ENCODE measurements at regions not wholly inside any gene's neighbourhood (a gene's known extent, or its start where the extent isn't known, plus 50 kb on each side); places are given as distances from the start of the nearest gene placed in this dataset.

DNA sequence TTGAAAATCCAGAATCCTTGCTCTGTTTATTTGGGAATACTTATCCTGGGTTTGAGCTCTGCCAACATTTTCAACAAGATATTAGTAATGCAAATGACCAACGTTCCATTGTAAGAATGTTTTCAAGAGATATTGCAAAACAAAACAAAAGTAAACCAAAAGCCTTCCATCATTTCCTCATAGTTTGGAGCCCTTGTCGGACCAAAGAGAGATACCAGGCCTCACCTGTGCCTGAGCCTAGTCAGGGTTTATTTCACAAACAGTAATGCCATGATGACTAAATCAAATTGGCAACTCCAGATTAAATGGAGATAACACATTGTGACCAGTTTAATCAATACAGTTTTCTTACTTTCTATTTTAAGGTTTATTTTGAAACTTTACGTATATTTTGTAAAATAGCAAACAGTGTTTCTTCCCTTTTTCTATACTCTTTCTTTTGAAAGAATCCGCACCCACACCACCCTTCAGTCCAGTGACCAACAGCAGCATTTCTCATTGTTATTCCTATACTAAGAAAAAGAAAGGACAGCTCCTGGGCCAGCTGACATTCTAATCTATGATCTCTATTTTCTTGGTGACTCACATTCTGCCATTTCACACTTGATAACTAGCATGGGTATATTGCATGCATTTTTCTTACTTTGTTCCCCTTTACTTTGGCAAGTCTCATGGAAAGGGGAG lies 168.5 kb upstream of the MEOX2 start:
- no peak overlapping the region for H3K27ac ChIP-seq (ENCODE audit: insufficient read depth, low read length)
- DNase-seq (ENCODE audit: low read depth in 2 of 2): peak in 1 of 2 donors; percentile 24
- no peak overlapping the region for H2AFZ ChIP-seq (ENCODE audit: low read length)
- H3K4me2 ChIP-seq (ENCODE audit: extremely low read depth, insufficient read depth, low read length): no peak overlapping the region
- H4K20me1 ChIP-seq (ENCODE audit: control insufficient read depth, extremely low read depth, insufficient read depth, low read length): no peaks in the 10 kb centered on the region
- no peak overlapping the region for H3K9ac ChIP-seq (ENCODE audit: insufficient read depth, low read length)
- no peak for TF ChIP-seq EZH2 (IDR thresholded peaks at IDR 0.05; ENCODE audit: low read length, missing control alignments)
- TF ChIP-seq CTCF (conservative IDR thresholded peaks at IDR 0.05 in 1 of 2, IDR thresholded peaks at IDR 0.05 in 1 of 2; ENCODE audit: low read depth in 1 of 2, low read length in 2 of 2): no peak
- no peaks in the 10 kb centered on the region for H3K79me2 ChIP-seq (ENCODE audit: control insufficient read depth, insufficient read depth, low read length)
- no peaks in the 10 kb centered on the region for H3K9me3 ChIP-seq (ENCODE audit: control insufficient read depth, insufficient read depth, low read depth, low read length)
- H3K4me1 ChIP-seq (ENCODE audit: control insufficient read depth, extremely low read depth, insufficient read depth, low read length): no peaks in the 10 kb centered on the region
- no peaks in the 10 kb centered on the region for H3K27me3 ChIP-seq (ENCODE audit: control insufficient read depth, insufficient read depth, low read length)
- no peaks in the 10 kb centered on the region for H3K36me3 ChIP-seq (ENCODE audit: control insufficient read depth, insufficient read depth, low read length)
- no peak overlapping the region for H3K4me3 ChIP-seq (replicated peaks in 1 of 4; ENCODE audit: control extremely low read depth in 1 of 4, insufficient read depth in 1 of 4, low read depth in 3 of 4, low read length in 4 of 4)

DNA sequence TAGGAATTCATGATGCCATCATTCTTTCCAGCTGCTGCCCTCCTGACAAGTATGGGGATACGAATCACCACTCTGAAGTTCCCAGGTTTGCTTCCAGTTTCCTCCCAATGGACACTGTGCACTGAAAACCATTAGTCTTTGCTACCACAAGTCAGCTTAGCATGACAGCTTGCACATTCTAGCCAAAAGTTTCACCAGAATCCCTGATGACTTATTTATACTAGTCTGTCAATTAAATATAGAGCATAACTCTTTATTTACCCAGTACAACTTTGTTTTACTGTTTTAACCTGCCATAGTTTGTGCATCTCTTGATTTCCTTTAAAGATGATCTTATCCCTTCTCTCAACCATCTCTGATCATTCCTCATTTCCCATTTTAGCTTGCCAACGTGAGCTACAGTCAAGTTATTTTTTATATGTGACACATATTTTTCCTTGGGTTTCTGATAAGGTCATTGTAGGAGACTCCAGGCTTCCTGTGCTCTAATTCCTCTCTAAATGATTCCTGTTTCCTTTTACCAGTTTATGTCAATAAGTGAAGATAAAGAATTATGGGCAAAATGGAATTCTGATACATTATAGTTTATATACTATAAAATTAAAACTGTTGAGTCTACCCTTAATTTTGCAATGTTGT lies 167.5 kb upstream of the MEOX2 start:
- Histone ChIP-seq H3K79me2 (ENCODE audit: control insufficient read depth, insufficient read depth, low read length) (no peaks in the 10 kb centered on the region), H3K36me3 (ENCODE audit: control insufficient read depth, insufficient read depth, low read length) (no peaks in the 10 kb centered on the region), H3K9me3 (ENCODE audit: control insufficient read depth, insufficient read depth, low read depth, low read length) (no peaks in the 10 kb centered on the region), H4K20me1 (ENCODE audit: control insufficient read depth, extremely low read depth, insufficient read depth, low read length) (no peaks in the 10 kb centered on the region), H3K4me1 (ENCODE audit: control insufficient read depth, extremely low read depth, insufficient read depth, low read length) (no peaks in the 10 kb centered on the region), H3K4me2 (ENCODE audit: extremely low read depth, insufficient read depth, low read length) (no peak overlapping the region), H2AFZ (ENCODE audit: low read length) (no peak overlapping the region), H3K9ac (ENCODE audit: insufficient read depth, low read length) (no peak overlapping the region), H3K27me3 (ENCODE audit: control insufficient read depth, insufficient read depth, low read length) (no peaks in the 10 kb centered on the region), H3K4me3 (replicated peaks in 1 of 4; ENCODE audit: control extremely low read depth in 1 of 4, insufficient read depth in 1 of 4, low read depth in 3 of 4, low read length in 4 of 4) (no peak overlapping the region), H3K27ac (ENCODE audit: insufficient read depth, low read length) (no peak overlapping the region)
- DNase-seq (ENCODE audit: low read depth in 2 of 2): peak; percentile 28 to 39
- TF ChIP-seq CTCF (conservative IDR thresholded peaks at IDR 0.05 in 1 of 2, IDR thresholded peaks at IDR 0.05 in 1 of 2; ENCODE audit: low read depth in 1 of 2, low read length in 2 of 2): no peak
- no peak for TF ChIP-seq EZH2 (IDR thresholded peaks at IDR 0.05; ENCODE audit: low read length, missing control alignments)

GRCh38 chr7:15851201-15851600 lies 164.7 kb upstream of the MEOX2 start:
- Histone ChIP-seq H3K9me3 (ENCODE audit: control insufficient read depth, insufficient read depth, low read depth, low read length) (no peaks in the 10 kb centered on the region), H3K27me3 (ENCODE audit: control insufficient read depth, insufficient read depth, low read length) (no peaks in the 10 kb centered on the region), H3K4me3 (replicated peaks in 1 of 4; ENCODE audit: control extremely low read depth in 1 of 4, insufficient read depth in 1 of 4, low read depth in 3 of 4, low read length in 4 of 4) (no peak overlapping the region), H4K20me1 (ENCODE audit: control insufficient read depth, extremely low read depth, insufficient read depth, low read length) (no peaks in the 10 kb centered on the region), H3K4me1 (ENCODE audit: control insufficient read depth, extremely low read depth, insufficient read depth, low read length) (no peaks in the 10 kb centered on the region), H3K36me3 (ENCODE audit: control insufficient read depth, insufficient read depth, low read length) (no peaks in the 10 kb centered on the region), H3K79me2 (ENCODE audit: control insufficient read depth, insufficient read depth, low read length) (no peaks in the 10 kb centered on the region), H3K27ac (ENCODE audit: insufficient read depth, low read length) (no peak overlapping the region), H2AFZ (ENCODE audit: low read length) (no peak overlapping the region), H3K9ac (ENCODE audit: insufficient read depth, low read length) (no peak overlapping the region), H3K4me2 (ENCODE audit: extremely low read depth, insufficient read depth, low read length) (no peak overlapping the region)
- TF ChIP-seq EZH2 (IDR thresholded peaks at IDR 0.05; ENCODE audit: low read length, missing control alignments) (no peak), CTCF (conservative IDR thresholded peaks at IDR 0.05 in 1 of 2, IDR thresholded peaks at IDR 0.05 in 1 of 2; ENCODE audit: low read depth in 1 of 2, low read length in 2 of 2) (no peak)
- DNase-seq (ENCODE audit: low read depth in 2 of 2): no peak
